HG03097 (cell line): ENCODE measurements at regions not wholly inside any gene's neighbourhood (a gene's known extent, or its start where the extent isn't known, plus 50 kb on each side); places are given as distances from the start of the nearest gene placed in this dataset.
"Not testable (repeated sequence)": the region's sequence is repeated elsewhere in the genome, so short reads cannot be mapped to it uniquely, and the experiment has no call there.

Source experiments
- ATAC-seq: cut with Tn5 transposase; IDR thresholded peaks from one replicate; pipeline ENCODE4 v1.9.1; 2021; ENCODE audit not compliant: unreplicated experiment, low FRiP score

GRCh38 chr14:21825149-21825743 lies 151.6 kb upstream of the OR4E1 start:
- no peak for ATAC-seq

DNA sequence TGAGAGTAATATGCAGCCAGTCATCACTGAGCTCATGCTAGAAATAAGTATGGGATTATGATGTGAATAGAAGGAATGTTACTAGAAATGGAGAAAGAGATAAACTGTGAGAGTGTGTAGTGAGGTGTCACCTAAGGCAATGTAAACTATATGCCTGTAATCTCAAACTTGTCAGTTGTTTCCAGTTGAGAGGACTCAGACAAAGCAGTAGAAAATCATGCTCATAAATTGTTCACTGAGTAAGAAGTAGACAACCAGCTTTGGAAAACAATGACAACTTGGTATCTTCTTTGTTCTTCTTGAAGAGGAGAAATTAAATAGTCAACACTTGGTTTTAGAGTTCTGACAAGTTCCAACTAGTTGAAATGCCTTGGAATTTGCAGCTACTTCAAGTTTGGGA lies 148.5 kb upstream of the OR4E1 start:
- ATAC-seq: no peak

GRCh38 chr14:21820631-21821030 lies 147.0 kb upstream of the OR4E1 start:
- no peak for ATAC-seq

DNA sequence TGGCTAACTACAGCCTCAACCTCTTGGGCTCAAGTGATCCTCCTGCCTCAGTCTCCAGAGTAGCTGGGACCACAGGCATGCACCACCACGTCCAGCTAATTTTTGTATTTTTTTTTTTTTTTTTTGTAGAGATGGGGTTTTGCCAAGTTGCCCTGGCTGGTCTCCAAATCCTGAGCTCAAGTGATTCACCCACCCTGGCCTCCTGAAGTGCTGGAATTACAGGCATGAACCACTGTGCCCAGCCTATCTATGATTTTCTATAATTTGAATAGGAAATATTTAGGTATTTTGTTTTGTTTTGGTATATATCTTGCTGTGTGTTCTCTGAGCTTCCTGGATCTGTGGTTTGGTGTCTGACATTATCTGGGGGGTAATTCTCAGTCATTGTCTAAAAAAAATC lies 146.3 kb upstream of the OR4E1 start:
- ATAC-seq: not testable (repeated sequence)

DNA sequence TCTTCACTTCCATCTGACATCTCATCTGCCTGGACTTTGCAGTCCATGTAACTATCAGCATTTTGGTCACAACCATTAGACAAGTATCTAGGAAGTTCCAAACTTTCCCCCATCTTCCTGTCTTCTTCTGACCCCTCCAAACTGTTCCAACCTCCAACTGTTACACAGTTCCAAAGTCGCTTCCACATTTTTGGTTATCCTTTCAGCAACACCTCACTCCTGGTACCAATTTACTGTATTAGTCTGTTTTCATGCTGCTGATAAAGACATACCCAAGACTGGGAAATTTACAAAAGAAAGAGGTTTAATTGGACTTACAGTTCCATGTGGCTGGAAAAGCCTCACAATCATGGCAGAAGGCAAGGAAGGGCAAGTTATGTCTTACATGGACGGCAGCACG lies 143.4 kb upstream of the OR4E1 start:
- not testable (repeated sequence) for ATAC-seq

DNA sequence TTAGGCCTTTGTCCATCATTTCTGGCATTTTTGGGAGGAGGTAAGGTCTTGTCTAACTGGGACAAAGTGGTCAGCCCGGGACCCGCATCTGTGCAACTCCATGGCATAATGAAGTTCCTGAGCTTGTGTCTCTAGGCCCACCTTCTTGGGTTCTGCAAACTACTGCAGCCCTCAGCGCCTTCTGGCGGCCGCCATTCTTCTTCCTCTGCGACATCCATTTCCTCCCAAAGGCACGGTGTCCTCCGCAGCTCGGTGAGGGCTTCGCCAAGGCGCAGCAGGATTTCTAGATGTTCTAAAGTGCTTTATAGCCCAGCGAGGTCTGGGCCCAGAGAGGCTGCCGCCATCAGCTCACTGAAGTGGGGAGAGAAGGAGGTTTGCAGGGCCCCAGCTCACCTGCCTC lies 134.4 kb upstream of the OR4E1 start:
- no peak for ATAC-seq

- no peak for ATAC-seq
These were observed 131.4 kb upstream of the OR4E1 start for GRCh38 chr14:21804981-21805380.

DNA sequence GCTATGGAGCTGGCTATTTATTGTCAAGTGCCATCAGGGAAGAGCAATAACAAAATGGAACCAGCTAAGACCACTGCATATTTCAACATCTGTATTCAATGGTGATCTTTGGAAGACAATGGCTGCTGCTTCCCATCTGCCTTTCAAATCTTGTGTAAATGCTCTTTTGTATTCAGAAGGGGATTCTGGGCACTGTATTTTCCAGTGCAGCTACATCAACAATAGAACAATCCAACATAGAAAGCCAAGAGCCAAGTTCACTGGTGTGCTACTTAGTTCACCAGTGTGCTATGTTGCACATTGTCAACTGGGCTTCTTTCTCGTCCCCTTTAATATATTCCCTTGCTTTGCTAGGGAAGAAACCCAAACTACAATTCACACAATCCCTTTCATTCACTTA lies 128.8 kb upstream of the OR4E1 start:
- no peak for ATAC-seq

DNA sequence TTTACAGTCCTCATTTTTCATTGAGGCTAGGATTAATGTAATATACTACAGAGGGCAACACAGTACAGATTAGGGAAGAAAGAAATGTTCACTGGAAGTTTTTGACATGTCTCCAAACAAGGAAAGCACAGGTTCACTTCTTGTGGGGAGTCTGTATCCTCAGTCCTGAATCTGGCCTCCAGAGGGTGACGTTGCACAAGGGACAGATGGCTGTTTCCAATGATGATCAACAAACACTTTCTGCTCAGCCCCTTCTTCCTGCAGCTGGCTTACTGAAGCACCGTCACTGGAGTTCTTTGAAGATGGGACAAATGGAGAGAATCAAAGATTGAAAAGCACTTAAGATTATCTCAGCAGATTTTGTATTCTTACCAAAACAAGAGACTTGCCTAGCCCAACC lies 123.3 kb upstream of the OR4E1 start:
- no peak for ATAC-seq

GRCh38 chr14:21795456-21795855 lies 121.8 kb upstream of the OR4E1 start:
- ATAC-seq: no peak

DNA sequence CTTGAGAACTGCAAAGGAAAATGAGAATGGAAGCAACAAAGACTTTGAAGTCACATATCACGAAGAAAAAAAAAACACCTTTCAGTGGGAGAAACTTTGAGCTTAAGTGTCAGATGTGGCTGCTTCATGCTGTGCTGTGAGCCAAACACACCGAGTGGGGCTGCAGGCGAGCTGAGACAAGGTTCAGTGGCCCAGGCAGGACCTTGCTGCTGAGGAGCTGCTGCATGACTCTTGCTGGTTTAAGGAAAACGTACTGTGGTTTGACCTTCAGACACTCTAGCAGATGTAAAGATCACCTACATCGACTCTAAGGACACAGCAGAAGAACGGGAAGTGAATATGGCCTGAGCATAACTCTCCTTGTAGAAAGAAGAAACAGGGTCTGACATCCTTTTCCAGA lies 118.1 kb upstream of the OR4E1 start:
- ATAC-seq: no peak

DNA sequence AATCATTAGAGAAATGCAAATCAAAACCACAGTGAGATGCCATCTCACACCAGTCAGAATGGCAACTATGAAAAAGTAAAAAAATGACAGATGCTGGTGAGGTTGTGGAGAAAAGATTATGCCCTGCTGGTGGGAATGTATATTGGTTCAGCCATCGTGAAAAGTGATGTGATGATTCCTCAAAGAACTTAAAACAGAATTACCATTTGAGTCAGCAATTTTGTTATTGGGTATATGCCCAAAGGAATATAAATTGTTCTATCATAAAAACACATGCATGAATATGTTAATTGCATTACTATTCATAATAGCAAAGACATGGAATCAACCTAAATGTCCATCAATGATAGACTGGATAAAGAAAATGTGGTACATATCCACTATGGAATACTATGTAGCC lies 115.1 kb upstream of the OR4E1 start:
- not testable (repeated sequence) for ATAC-seq

DNA sequence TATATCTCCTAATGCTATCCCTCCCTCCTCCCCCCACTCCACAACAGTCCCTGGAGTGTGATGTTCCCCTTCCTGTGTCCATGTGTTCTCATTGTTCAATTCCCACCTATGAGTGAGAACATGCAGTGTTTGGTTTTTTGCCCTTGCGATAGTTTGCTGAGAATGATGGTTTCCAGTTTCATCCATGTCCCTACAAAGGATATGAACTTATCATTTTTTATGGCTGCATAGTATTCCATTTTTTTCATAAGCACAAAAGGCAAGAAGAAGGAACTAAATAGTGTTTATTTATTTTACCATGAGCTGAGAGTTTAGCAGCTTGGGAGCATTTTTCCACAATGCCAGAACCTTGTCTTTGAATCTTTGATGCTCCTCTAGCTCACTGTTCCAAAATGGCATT lies 113.6 kb upstream of the OR4E1 start:
- not testable (repeated sequence) for ATAC-seq

- ATAC-seq: no peak
These were observed 107.9 kb upstream of the OR4E1 start for GRCh38 chr14:21781543-21781942.

DNA sequence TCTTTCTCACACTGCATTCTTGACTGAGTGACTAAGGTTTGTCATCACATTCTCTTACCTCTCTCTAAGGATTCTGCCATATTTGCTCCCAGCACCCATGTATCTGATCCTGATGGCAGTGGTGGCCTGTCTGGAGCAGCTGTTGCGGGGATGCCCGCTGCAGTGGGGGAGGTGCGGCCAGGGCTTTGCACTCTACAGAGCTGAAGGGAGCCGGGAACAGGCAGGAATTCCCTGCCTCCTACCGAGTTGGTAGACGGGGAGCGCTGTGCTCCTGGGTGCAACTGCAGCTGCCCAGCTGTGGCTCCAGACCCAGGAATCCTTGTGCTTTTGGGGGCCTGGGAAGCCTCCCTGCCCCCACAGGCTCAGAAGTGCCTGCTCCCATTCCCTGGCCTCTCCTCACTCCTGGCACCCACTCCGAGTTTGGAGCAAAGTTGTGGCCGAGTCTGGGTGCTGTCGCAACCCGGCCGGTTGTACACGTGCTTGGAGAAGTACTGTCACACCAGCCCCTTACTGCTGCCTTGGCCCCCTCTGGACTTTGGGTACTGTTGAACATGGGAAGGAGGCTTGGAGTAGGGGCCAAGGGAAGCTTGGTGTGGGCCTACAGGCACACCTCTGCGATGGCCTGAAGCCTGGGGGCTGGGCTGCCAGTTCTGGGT lies 106.9 kb upstream of the OR4E1 start:
- ATAC-seq: no peak

- ATAC-seq: no peak
These were observed 98.1 kb upstream of the OR4E1 start for GRCh38 chr14:21771671-21772070.

- ATAC-seq: no peak
These were observed 95.2 kb upstream of the OR4E1 start for GRCh38 chr14:21768875-21769257.

- no peak for ATAC-seq
These were observed 94.7 kb upstream of the OR4E1 start for GRCh38 chr14:21768116-21768874.

- not testable (repeated sequence) for ATAC-seq
These were observed 86.7 kb upstream of the OR4E1 start for GRCh38 chr14:21760360-21760759.

- no peak for ATAC-seq
These were observed 75.8 kb upstream of the OR4E1 start for GRCh38 chr14:21749306-21749868.

- ATAC-seq: no peak
These were observed 75.3 kb upstream of the OR4E1 start for GRCh38 chr14:21748869-21749303.
